GM13976 (cell line): ENCODE measurements at regions not wholly inside any gene's neighbourhood (a gene's known extent, or its start where the extent isn't known, plus 50 kb on each side); places are given as distances from the start of the nearest gene placed in this dataset.

Experiments
- DNase-seq: peaks from one replicate; pipeline ENCODE4 v3.0.0; 2012; ENCODE audit warnings: low spot score
- in situ Hi-C: fragments of 300-500 bp; cut with MboI; formaldehyde crosslinking; loops from one replicate; pipeline ENCODE4 v1.12.0; 2022; ENCODE audit warnings: low sequenced_read_pairs, mixed read lengths, inconsistent platforms; ENCODE audit not compliant: unreplicated experiment
- TF ChIP-seq, protein P1 (sequence below): IDR thresholded peaks from 2 replicates; pipeline ENCODE4 v1.5.1; 2012; ENCODE audit warnings: borderline replicate concordance, mild to moderate bottlenecking; ENCODE audit not compliant: insufficient read depth; ENCODE audit errors: extremely low read depth, missing control alignments, control extremely low read depth

- TF ChIP-seq, protein P1, sequence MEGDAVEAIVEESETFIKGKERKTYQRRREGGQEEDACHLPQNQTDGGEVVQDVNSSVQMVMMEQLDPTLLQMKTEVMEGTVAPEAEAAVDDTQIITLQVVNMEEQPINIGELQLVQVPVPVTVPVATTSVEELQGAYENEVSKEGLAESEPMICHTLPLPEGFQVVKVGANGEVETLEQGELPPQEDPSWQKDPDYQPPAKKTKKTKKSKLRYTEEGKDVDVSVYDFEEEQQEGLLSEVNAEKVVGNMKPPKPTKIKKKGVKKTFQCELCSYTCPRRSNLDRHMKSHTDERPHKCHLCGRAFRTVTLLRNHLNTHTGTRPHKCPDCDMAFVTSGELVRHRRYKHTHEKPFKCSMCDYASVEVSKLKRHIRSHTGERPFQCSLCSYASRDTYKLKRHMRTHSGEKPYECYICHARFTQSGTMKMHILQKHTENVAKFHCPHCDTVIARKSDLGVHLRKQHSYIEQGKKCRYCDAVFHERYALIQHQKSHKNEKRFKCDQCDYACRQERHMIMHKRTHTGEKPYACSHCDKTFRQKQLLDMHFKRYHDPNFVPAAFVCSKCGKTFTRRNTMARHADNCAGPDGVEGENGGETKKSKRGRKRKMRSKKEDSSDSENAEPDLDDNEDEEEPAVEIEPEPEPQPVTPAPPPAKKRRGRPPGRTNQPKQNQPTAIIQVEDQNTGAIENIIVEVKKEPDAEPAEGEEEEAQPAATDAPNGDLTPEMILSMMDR = no peak
- in situ Hi-C loops = no loop called here
- no peak for DNase-seq
Observed at GRCh38 chr18:72339976-72340375, 204.2 kb downstream of the CBLN2 start.

DNA sequence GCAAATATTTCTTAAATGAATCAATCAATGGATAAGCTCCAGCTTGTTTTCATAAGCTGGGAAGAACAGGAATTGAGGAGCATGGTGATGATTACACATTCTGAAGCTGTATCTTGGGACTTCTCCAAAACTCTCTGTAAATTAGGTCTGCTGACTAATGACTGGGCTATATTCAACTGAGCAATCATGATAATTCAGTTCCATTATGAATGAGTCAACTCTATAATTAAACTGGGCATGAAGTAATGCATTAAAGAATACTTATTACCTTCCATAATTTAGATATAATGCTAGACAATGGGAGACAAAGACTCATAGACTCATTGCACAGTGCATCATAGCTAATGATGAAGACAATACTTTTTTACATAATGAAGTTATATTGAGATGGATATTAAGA, 207.4 kb downstream of the CBLN2 start:
- TF ChIP-seq, protein P1 = no peak
- in situ Hi-C loops = no loop called here
- no peak for DNase-seq

- DNase-seq = no peak
- in situ Hi-C loops = no loop called here
- TF ChIP-seq, protein P1 = no peak
Observed at GRCh38 chr18:72329533-72329932, 214.6 kb downstream of the CBLN2 start.

- TF ChIP-seq, protein P1 = no peak
- no peak for DNase-seq
- in situ Hi-C loops = no loop called here
Observed at GRCh38 chr18:72325307-72325706, 218.8 kb downstream of the CBLN2 start.

- no peak for DNase-seq
- in situ Hi-C loops = no loop called here
- TF ChIP-seq, protein P1 = no peak
Observed at GRCh38 chr18:72324677-72325076, 219.5 kb downstream of the CBLN2 start.

- in situ Hi-C loops = no loop called here
- TF ChIP-seq, protein P1 = no peak
- DNase-seq = no peak
Observed at GRCh38 chr18:72316497-72316896, 227.6 kb downstream of the CBLN2 start.

- no peak for DNase-seq
- in situ Hi-C loops = no loop called here
- TF ChIP-seq, protein P1 = no peak
Observed at GRCh38 chr18:72283148-72283925, 260.8 kb downstream of the CBLN2 start.
